Panc1 (cell line): ENCODE measurements at regions not wholly inside any gene's neighbourhood (a gene's known extent, or its start where the extent isn't known, plus 50 kb on each side); places are given as distances from the start of the nearest gene placed in this dataset.

Source experiments
- CTCF ChIP-seq: fragments of 450-650 bp; IDR thresholded peaks from 2 replicates; pipeline ENCODE4 v1.5.1; 2017; ENCODE audit warnings: mild to moderate bottlenecking
- SIN3A ChIP-seq: IDR thresholded peaks from 2 replicates; pipeline ENCODE4 v1.6.1; 2012; ENCODE audit warnings: low read depth, mild to moderate bottlenecking, low read length, moderate library complexity, borderline replicate concordance; ENCODE audit not compliant: insufficient read depth
- TF ChIP-seq, protein P1 (sequence below), 2 experiments: IDR thresholded peaks; 2 replicates each; pipeline ENCODE4 v1.6.1; 2011 to 2012; ENCODE audit warnings: low read depth in 2 of 2, control low read depth in 1 of 2, low read length in 1 of 2, mild to moderate bottlenecking in 1 of 2, moderate library complexity in 1 of 2; ENCODE audit not compliant: insufficient read depth in 1 of 2

DNA sequence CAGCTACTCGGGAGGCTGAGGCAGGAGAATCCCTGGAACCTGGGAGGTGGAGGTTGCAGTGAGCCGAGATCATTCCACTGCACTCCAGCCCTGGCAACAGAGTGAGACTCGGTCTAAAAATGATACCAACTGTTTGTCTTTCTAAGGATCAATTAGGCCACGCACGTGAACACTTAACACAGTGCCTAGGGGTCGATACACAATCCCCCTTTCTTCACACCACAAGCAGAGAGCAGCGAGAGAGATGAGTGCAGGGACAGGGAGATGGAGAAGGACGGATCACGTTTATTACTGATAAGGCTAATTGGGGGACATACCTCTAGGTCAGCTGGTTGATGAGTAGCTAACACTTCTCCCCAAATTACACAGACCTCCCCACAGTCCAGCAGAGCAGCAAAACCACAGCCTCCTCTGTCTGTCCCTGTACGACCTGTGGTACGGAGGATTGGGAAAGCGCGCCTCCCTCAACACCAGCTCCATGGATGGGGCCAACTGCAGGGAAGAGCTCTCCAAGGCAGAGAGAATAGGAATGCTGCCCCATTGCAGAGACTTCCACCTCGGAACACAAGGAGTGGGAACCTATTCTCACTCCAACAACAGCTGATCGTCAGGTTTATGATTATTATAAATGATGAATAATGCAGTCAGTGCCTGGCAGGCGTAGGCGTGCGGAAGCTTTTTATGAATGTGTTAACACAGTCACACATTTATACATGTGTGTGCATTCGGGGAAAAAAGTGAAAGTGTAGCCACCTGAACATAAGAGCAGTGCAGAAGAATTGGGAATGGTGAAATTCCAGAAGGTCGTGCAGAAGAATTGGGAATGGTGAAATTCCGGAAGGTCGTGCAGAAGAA lies 155.1 kb downstream of the C16orf95 start:
- TF ChIP-seq CTCF = no peak
- TF ChIP-seq, protein P1, sequence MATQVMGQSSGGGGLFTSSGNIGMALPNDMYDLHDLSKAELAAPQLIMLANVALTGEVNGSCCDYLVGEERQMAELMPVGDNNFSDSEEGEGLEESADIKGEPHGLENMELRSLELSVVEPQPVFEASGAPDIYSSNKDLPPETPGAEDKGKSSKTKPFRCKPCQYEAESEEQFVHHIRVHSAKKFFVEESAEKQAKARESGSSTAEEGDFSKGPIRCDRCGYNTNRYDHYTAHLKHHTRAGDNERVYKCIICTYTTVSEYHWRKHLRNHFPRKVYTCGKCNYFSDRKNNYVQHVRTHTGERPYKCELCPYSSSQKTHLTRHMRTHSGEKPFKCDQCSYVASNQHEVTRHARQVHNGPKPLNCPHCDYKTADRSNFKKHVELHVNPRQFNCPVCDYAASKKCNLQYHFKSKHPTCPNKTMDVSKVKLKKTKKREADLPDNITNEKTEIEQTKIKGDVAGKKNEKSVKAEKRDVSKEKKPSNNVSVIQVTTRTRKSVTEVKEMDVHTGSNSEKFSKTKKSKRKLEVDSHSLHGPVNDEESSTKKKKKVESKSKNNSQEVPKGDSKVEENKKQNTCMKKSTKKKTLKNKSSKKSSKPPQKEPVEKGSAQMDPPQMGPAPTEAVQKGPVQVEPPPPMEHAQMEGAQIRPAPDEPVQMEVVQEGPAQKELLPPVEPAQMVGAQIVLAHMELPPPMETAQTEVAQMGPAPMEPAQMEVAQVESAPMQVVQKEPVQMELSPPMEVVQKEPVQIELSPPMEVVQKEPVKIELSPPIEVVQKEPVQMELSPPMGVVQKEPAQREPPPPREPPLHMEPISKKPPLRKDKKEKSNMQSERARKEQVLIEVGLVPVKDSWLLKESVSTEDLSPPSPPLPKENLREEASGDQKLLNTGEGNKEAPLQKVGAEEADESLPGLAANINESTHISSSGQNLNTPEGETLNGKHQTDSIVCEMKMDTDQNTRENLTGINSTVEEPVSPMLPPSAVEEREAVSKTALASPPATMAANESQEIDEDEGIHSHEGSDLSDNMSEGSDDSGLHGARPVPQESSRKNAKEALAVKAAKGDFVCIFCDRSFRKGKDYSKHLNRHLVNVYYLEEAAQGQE (IDR thresholded peaks at IDR 0.05; ENCODE audit: insufficient read depth in 1 of 2, low read depth in 2 of 2, low read length in 1 of 2) = no peak
- no peak for TF ChIP-seq SIN3A
